ENCODE measurements at regions not wholly inside any gene's neighbourhood (a gene's known extent, or its start where the extent isn't known, plus 50 kb on each side); places are given as distances from the start of the nearest gene placed in this dataset.
"Not testable (repeated sequence)": the region's sequence is repeated elsewhere in the genome, so short reads cannot be mapped to it uniquely, and the experiment has no call there.

- H2AFZ ChIP-seq (ENCODE audit: low read length); H3K9ac ChIP-seq (replicated peaks in 1 of 4; ENCODE audit: extremely low read depth in 1 of 4, low read depth in 3 of 4, low read length in 3 of 4); H4K8ac ChIP-seq (ENCODE audit: extremely low read depth, insufficient read depth, low read length); H2AK5ac ChIP-seq (ENCODE audit: low read depth, low read length); H4K20me1 ChIP-seq (replicated peaks in 1 of 2; ENCODE audit: control insufficient read depth in 1 of 2, insufficient read depth in 2 of 2, low read length in 2 of 2); H3K27ac ChIP-seq (ENCODE audit: low read depth, low read length); H3K4me3 ChIP-seq (ENCODE audit: extremely low read depth in 1 of 4, insufficient read depth in 2 of 4, low read depth in 3 of 4, low read length in 4 of 4); H3K23me2 ChIP-seq (ENCODE audit: low read depth, low read length); POLR2A ChIA-PET (ENCODE audit: partially characterized antibody); H2BK15ac ChIP-seq (ENCODE audit: low read length); H3K4ac ChIP-seq (replicated peaks; ENCODE audit: insufficient read length, low read depth, low read length); H3K56ac ChIP-seq (replicated peaks; ENCODE audit: insufficient read length, low read depth, low read length); H2BK20ac ChIP-seq (ENCODE audit: low read length); H2BK5ac ChIP-seq (ENCODE audit: low read depth, low read length); H3K4me1 ChIP-seq (replicated peaks in 1 of 4; ENCODE audit: control insufficient read depth in 3 of 4, insufficient read depth in 4 of 4, low read length in 3 of 4); H4K91ac ChIP-seq (replicated peaks; ENCODE audit: insufficient read length, low read length); H3K23ac ChIP-seq (ENCODE audit: insufficient read length); DNase-seq (ENCODE audit: low read depth in 1 of 2, low spot score in 2 of 2); H3K79me1 ChIP-seq (ENCODE audit: low read depth, low read length); H3K4me2 ChIP-seq (ENCODE audit: insufficient read depth in 1 of 2, low read depth in 2 of 2, low read length in 2 of 2); H3K14ac ChIP-seq (ENCODE audit: insufficient read length); H4K5ac ChIP-seq (ENCODE audit: insufficient read length, low read depth, low read length); H3K79me2 ChIP-seq (ENCODE audit: control insufficient read depth in 1 of 2, insufficient read depth in 2 of 2, low read length in 2 of 2); H2BK12ac ChIP-seq (ENCODE audit: low read depth, low read length); FAIRE-seq; H3K27me3 ChIP-seq (replicated peaks in 1 of 4; ENCODE audit: control insufficient read depth in 3 of 4, extremely low read depth in 1 of 4, insufficient read depth in 3 of 4, low read length in 3 of 4); H2BK120ac ChIP-seq (replicated peaks; ENCODE audit: low read depth, low read length); H3K18ac ChIP-seq (ENCODE audit: extremely low read depth, low read length); H3K36me3 ChIP-seq (ENCODE audit: control insufficient read depth in 2 of 4, insufficient read depth in 4 of 4, low read length in 3 of 4); CTCF ChIA-PET (ENCODE audit: partially characterized antibody): not testable (repeated sequence)
- 95% methylated on average over 9 of the region's 26 CpGs; no CpG with 5 or more reads in 1 of the 2 experiments for WGBS, 2 experiments (ENCODE audit: extremely low coverage in 1 of 2, insufficient coverage in 1 of 2, insufficient read length in 1 of 2, insufficient replicate concordance in 2 of 2, low coverage in 1 of 2, low lambda C conversion rate in 2 of 2, missing lambda C conversion rate in 1 of 2)
- H3K9me3 ChIP-seq (ENCODE audit: insufficient read depth in 2 of 2, low read depth in 1 of 2, low read length in 1 of 2), result peaks cover 10 to 26% of the 10 kb centered on the region in 2 experiments; a peak in 2 of 4 replicates
Observed at GRCh38 chr9:84526211-84526610, 143.3 kb upstream of the NTRK2 start.

- H3K56ac ChIP-seq (replicated peaks; ENCODE audit: insufficient read length, low read depth, low read length); H3K4me2 ChIP-seq (ENCODE audit: insufficient read depth in 1 of 2, low read depth in 2 of 2, low read length in 2 of 2); H4K5ac ChIP-seq (ENCODE audit: insufficient read length, low read depth, low read length); H3K23ac ChIP-seq (ENCODE audit: insufficient read length); H2BK120ac ChIP-seq (replicated peaks; ENCODE audit: low read depth, low read length); H2BK5ac ChIP-seq (ENCODE audit: low read depth, low read length); H4K8ac ChIP-seq (ENCODE audit: extremely low read depth, insufficient read depth, low read length); H3K9ac ChIP-seq (replicated peaks in 1 of 4; ENCODE audit: extremely low read depth in 1 of 4, low read depth in 3 of 4, low read length in 3 of 4); H4K91ac ChIP-seq (replicated peaks; ENCODE audit: insufficient read length, low read length); H3K14ac ChIP-seq (ENCODE audit: insufficient read length); FAIRE-seq; H3K4me1 ChIP-seq (replicated peaks in 1 of 4; ENCODE audit: control insufficient read depth in 3 of 4, insufficient read depth in 4 of 4, low read length in 3 of 4); DNase-seq (ENCODE audit: low read depth in 1 of 2, low spot score in 2 of 2); H2AFZ ChIP-seq (ENCODE audit: low read length); H3K79me2 ChIP-seq (ENCODE audit: control insufficient read depth in 1 of 2, insufficient read depth in 2 of 2, low read length in 2 of 2); H3K27me3 ChIP-seq (replicated peaks in 1 of 4; ENCODE audit: control insufficient read depth in 3 of 4, extremely low read depth in 1 of 4, insufficient read depth in 3 of 4, low read length in 3 of 4); CTCF ChIA-PET (ENCODE audit: partially characterized antibody); H2AK5ac ChIP-seq (ENCODE audit: low read depth, low read length); H4K20me1 ChIP-seq (replicated peaks in 1 of 2; ENCODE audit: control insufficient read depth in 1 of 2, insufficient read depth in 2 of 2, low read length in 2 of 2); H2BK15ac ChIP-seq (ENCODE audit: low read length); H3K18ac ChIP-seq (ENCODE audit: extremely low read depth, low read length); H2BK20ac ChIP-seq (ENCODE audit: low read length); POLR2A ChIA-PET (ENCODE audit: partially characterized antibody); H3K27ac ChIP-seq (ENCODE audit: low read depth, low read length); H3K23me2 ChIP-seq (ENCODE audit: low read depth, low read length); H3K79me1 ChIP-seq (ENCODE audit: low read depth, low read length); H3K4me3 ChIP-seq (ENCODE audit: extremely low read depth in 1 of 4, insufficient read depth in 2 of 4, low read depth in 3 of 4, low read length in 4 of 4); H2BK12ac ChIP-seq (ENCODE audit: low read depth, low read length); H3K4ac ChIP-seq (replicated peaks; ENCODE audit: insufficient read length, low read depth, low read length); H3K36me3 ChIP-seq (ENCODE audit: control insufficient read depth in 2 of 4, insufficient read depth in 4 of 4, low read length in 3 of 4): not testable (repeated sequence)
- 90% methylated on average over 13 of the region's 49 CpGs; no CpG with 5 or more reads in 1 of the 2 experiments for WGBS, 2 experiments (ENCODE audit: extremely low coverage in 1 of 2, insufficient coverage in 1 of 2, insufficient read length in 1 of 2, insufficient replicate concordance in 2 of 2, low coverage in 1 of 2, low lambda C conversion rate in 2 of 2, missing lambda C conversion rate in 1 of 2)
- peaks cover 10 to 26% of the 10 kb centered on the region in 2 experiments; a peak in 2 of 4 replicates for H3K9me3 ChIP-seq (ENCODE audit: insufficient read depth in 2 of 2, low read depth in 1 of 2, low read length in 1 of 2)
Observed at GRCh38 chr9:84527060-84527720, 142.3 kb upstream of the NTRK2 start.

All from H1 (cell line).